Endothelial cell of umbilical vein (primary cell): ENCODE measurements at regions not wholly inside any gene's neighbourhood (a gene's known extent, or its start where the extent isn't known, plus 50 kb on each side); places are given as distances from the start of the nearest gene placed in this dataset.

ENCODE experiments used
- EZH2 ChIP-seq: IDR thresholded peaks from 2 replicates; pipeline ENCODE4 v1.6.1; 2012; ENCODE audit warnings: borderline replicate concordance, low read depth, mild to moderate bottlenecking, moderate library complexity, low read length, inconsistent platforms; ENCODE audit not compliant: severe bottlenecking
- FOS ChIP-seq: IDR thresholded peaks from 2 replicates; pipeline ENCODE4 v1.6.1; 2011; ENCODE audit warnings: mild to moderate bottlenecking, low read length, moderate library complexity, borderline replicate concordance; ENCODE audit not compliant: insufficient read depth
- GATA2 ChIP-seq: IDR thresholded peaks from 2 replicates; pipeline ENCODE4 v1.7.0; 2011; ENCODE audit warnings: low read depth, mild to moderate bottlenecking, moderate library complexity, mixed read lengths, low read length; ENCODE audit not compliant: insufficient read length, insufficient read depth
- JUN ChIP-seq: IDR thresholded peaks from 2 replicates; pipeline ENCODE4 v1.6.1; 2011; ENCODE audit warnings: borderline replicate concordance, low read depth; ENCODE audit not compliant: insufficient read length, insufficient read depth
- POLR2A ChIP-seq: IDR thresholded peaks from 2 replicates; pipeline ENCODE4 v1.6.1; 2012; ENCODE audit warnings: low read depth, mild to moderate bottlenecking, control low read depth, low read length
- POLR2AphosphoS5 ChIP-seq: IDR thresholded peaks from 2 replicates; pipeline ENCODE4 v1.6.1; 2012; ENCODE audit warnings: low read depth, mild to moderate bottlenecking, control low read depth, low read length, moderate library complexity; ENCODE audit not compliant: insufficient read depth
- TF ChIP-seq, protein P1 (sequence below), 2 donors: IDR thresholded peaks; 1 replicate in 1 of 2; 2 replicates in 1 of 2; pipeline ENCODE4 v1.5.1; 2011; ENCODE audit warnings: low read length in 2 of 2, mild to moderate bottlenecking in 2 of 2, moderate library complexity in 2 of 2, control low read depth in 1 of 2, inconsistent platforms in 1 of 2, low read depth in 1 of 2; ENCODE audit not compliant: insufficient read depth in 1 of 2; ENCODE audit errors: extremely low read depth in 1 of 2

DNA sequence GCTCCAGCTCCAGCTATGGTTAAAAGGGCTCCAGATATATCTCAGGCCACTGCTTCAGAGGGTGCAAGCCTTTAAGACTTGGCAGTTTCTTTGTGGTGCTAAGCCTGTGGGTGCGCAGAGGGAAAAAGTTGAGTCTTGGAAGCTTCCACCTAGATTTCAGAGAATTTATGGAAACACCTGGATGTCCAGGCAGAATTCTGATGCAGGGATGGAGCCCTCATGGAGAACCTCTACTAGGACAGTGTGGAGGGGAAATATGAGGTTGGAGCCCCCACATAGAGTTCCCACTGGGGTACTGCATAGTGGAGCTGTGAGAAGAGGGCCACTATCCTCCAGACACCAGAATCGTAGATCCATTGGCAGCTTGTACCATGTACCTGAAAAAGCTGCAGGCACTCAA is 69.9 kb downstream of the SDR9C7 start:
- TF ChIP-seq EZH2 (no peak), POLR2AphosphoS5 (no peak), GATA2 (no peak), POLR2A (no peak), FOS (no peak), JUN (no peak)
- TF ChIP-seq, protein P1, sequence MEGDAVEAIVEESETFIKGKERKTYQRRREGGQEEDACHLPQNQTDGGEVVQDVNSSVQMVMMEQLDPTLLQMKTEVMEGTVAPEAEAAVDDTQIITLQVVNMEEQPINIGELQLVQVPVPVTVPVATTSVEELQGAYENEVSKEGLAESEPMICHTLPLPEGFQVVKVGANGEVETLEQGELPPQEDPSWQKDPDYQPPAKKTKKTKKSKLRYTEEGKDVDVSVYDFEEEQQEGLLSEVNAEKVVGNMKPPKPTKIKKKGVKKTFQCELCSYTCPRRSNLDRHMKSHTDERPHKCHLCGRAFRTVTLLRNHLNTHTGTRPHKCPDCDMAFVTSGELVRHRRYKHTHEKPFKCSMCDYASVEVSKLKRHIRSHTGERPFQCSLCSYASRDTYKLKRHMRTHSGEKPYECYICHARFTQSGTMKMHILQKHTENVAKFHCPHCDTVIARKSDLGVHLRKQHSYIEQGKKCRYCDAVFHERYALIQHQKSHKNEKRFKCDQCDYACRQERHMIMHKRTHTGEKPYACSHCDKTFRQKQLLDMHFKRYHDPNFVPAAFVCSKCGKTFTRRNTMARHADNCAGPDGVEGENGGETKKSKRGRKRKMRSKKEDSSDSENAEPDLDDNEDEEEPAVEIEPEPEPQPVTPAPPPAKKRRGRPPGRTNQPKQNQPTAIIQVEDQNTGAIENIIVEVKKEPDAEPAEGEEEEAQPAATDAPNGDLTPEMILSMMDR (IDR thresholded peaks at IDR 0.05; ENCODE audit: extremely low read depth in 1 of 2, insufficient read depth in 1 of 2, low read depth in 1 of 2, low read length in 2 of 2), result no peak
